A673 (cell line): ENCODE measurements at regions not wholly inside any gene's neighbourhood (a gene's known extent, or its start where the extent isn't known, plus 50 kb on each side); places are given as distances from the start of the nearest gene placed in this dataset.

ENCODE experiments used
- BruUV-seq: library from RNA; stranded (reverse); fragments of 400-500 nt; replicated peaks from 2 replicates; lab custom pipeline; 2021; lab: Mats Ljungman, UMichigan
- CTCF ChIA-PET: fragments of 300-600 bp; sonication (Branson Sonifier 250); formaldehyde crosslinking; loops from one replicate; lab custom pipeline; 2022; ENCODE audit warnings: antibody characterized with exemption; lab: Charles Lee
- POLR2A ChIA-PET: fragments of 300-600 bp; sonication (Branson Sonifier 250); formaldehyde crosslinking; loops from one replicate; lab custom pipeline; 2022; ENCODE audit warnings: antibody characterized with exemption; ENCODE audit not compliant: low non-redundant PET; lab: Charles Lee
- DNase-seq: peaks from one replicate; pipeline ENCODE4 v3.0.0-alpha.2; 2015; ENCODE audit warnings: low spot score
- H3K27ac ChIP-seq: fragments of 200-600 bp; sonication (generic); 2 replicates; pipeline ENCODE4 v1.5.1; 2016; ENCODE audit warnings: mixed run types, low read depth, mild to moderate bottlenecking, mixed read lengths, antibody characterized with exemption, low read length; ENCODE audit not compliant: poor library complexity, severe bottlenecking
- H3K27me3 ChIP-seq: fragments of 200-600 bp; sonication (generic); replicated peaks from 2 replicates; pipeline ENCODE4 v1.6.1; 2017; ENCODE audit warnings: mixed run types, low read depth, mild to moderate bottlenecking, mixed read lengths, antibody characterized with exemption, low read length; ENCODE audit not compliant: insufficient read depth, poor library complexity
- H3K36me3 ChIP-seq: fragments of 200-600 bp; sonication (generic); 2 replicates; pipeline ENCODE4 v1.6.1; 2016; ENCODE audit warnings: mixed run types, mild to moderate bottlenecking, mixed read lengths, antibody characterized with exemption, low read length; ENCODE audit not compliant: insufficient read depth, poor library complexity, severe bottlenecking
- H3K4me1 ChIP-seq: fragments of 200-600 bp; sonication (generic); 2 replicates; pipeline ENCODE4 v1.6.1; 2017; ENCODE audit warnings: mixed run types, mild to moderate bottlenecking, mixed read lengths, antibody characterized with exemption, low read length; ENCODE audit not compliant: insufficient read depth, poor library complexity, severe bottlenecking
- H3K4me3 ChIP-seq: fragments of 200-600 bp; sonication (generic); 2 replicates; pipeline ENCODE4 v1.5.1; 2016; ENCODE audit warnings: low read depth, mixed run types, mild to moderate bottlenecking, mixed read lengths, low read length; ENCODE audit not compliant: poor library complexity, severe bottlenecking
- H3K9me3 ChIP-seq: fragments of 200-600 bp; sonication (generic); 2 replicates; pipeline ENCODE4 v1.6.1; 2016; ENCODE audit warnings: mixed run types, low read depth, mild to moderate bottlenecking, mixed read lengths, antibody characterized with exemption, low read length; ENCODE audit not compliant: poor library complexity, severe bottlenecking
- CTCF ChIP-seq: fragments of 300-800, 200-600 bp; sonication (generic); conservative IDR thresholded peaks from 2 replicates; pipeline ENCODE4 v1.5.1; 2017; ENCODE audit warnings: low read depth, mild to moderate bottlenecking, antibody characterized with exemption, low read length, moderate library complexity, mixed read lengths
- EZH2 ChIP-seq: fragments of 200-600 bp; sonication (generic); IDR thresholded peaks from 2 replicates; pipeline ENCODE4 v1.6.1; 2017; ENCODE audit warnings: borderline replicate concordance, low read depth, mild to moderate bottlenecking, mixed read lengths, antibody characterized with exemption, low read length; ENCODE audit not compliant: poor library complexity, severe bottlenecking
- intact Hi-C: fragments of 100-400 bp; cut with micrococcal nuclease; formaldehyde crosslinking; loops from one replicate; pipeline ENCODE4 v1.10.0; 2022; ENCODE audit not compliant: unreplicated experiment

DNA sequence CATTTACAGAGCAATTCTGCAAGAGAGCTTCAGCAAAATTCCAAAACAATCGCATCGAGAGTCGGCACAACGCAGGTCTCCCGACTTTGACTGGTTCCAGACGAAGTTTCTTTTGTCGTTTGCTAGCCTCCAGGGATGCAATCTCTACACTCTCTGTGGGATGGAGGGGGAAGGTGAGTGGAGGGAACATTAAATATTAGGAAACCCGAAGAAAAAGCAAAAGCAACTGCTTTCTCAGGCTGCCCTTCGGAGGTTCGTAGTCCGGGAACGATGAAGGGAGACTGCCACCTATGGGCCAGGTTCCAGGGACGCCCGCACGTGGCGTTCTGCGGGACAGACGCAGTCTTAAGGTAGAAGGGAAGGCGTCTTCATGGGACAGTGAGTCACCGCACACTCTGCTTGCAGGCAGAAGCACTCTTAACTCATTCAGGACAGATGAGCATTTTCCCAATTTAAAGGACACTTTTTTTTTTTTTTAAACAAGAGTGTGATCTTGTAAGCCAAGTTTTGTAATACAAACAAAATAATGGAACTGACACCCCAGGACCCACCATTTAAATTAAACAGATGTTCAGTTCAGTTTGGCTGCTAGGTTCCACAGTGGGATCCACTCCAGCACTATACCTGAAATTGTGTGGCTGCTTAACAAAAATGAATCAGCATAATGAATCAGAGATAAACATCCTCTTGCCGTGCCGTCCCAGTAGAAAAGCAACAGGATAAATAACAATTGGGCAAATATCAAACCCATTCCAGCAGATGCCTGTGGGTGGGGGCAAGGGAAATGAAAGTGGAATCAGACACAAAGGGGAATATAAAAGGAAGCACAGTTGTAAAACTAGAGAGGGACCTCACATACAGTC is 65.8 kb upstream of the ARMC2 start:
- POLR2A ChIA-PET: no interaction called here
- Histone ChIP-seq H3K27ac (no peak overlapping the region), H3K27me3 (no peaks in the 10 kb centered on the region), H3K9me3 (no peaks in the 10 kb centered on the region), H3K4me3 (peak overlapping the region; percentile 46), H3K4me1 (peaks cover 18% of the 10 kb centered on the region), H3K36me3 (no peaks in the 10 kb centered on the region)
- CTCF ChIA-PET: interaction anchor here (1.0 kb wide), 1 partner anchor 241 kb away, joined by 4 read pairs; no protein-coding TSS in a partner anchor
- no TSS peak for BruUV-seq
- intact Hi-C loops: loop anchor here (2.0 to 5.0 kb wide), 4 partner anchors 52 to 240 kb away; partner anchors contain the start of gene FOXO3
- peak; percentile 83 for DNase-seq
- TF ChIP-seq CTCF (peak; percentile 91), EZH2 (no peak)

- Histone ChIP-seq H3K27ac (no peak overlapping the region), H3K9me3 (peaks cover 9% of the 10 kb centered on the region), H3K36me3 (no peaks in the 10 kb centered on the region), H3K4me3 (no peak overlapping the region), H3K27me3 (no peaks in the 10 kb centered on the region), H3K4me1 (peaks cover 7% of the 10 kb centered on the region)
- ChIA-PET POLR2A (no interaction called here), CTCF (no interaction called here)
- DNase-seq: no peak
- BruUV-seq: no TSS peak
- intact Hi-C loops: no loop called here
- TF ChIP-seq EZH2 (no peak), CTCF (no peak)
These were observed 62.6 kb upstream of the ARMC2 start for GRCh38 chr6:108785653-108786052.

DNA sequence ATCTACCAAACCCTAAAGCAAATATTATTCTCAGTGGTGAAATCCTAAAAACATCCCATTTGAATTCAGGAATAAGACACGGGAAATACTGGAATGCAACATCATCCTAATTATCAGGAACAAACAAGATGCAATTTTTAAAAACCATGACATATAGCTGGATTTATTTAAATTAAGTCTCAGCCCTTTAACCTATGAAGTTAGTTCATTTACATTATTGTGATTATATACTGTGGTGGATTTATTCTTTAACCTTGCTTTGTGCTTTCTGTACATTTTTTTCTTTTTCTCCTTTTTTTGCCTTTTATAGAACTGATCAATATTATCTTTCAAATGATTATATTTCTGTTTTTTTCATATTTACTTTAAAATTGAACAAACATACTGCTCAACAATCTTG is 59.8 kb upstream of the ARMC2 start:
- H3K4me1 ChIP-seq: no peaks in the 10 kb centered on the region
- ChIA-PET CTCF (no interaction called here), POLR2A (no interaction called here)
- DNase-seq: no peak
- no peak for TF ChIP-seq CTCF
- intact Hi-C loops: no loop called here
- peaks cover 9% of the 10 kb centered on the region for H3K9me3 ChIP-seq
- no TSS peak for BruUV-seq
- no peaks in the 10 kb centered on the region for H3K36me3 ChIP-seq
- no peak overlapping the region for H3K4me3 ChIP-seq
- no peak overlapping the region for H3K27ac ChIP-seq
- H3K27me3 ChIP-seq: no peaks in the 10 kb centered on the region
